Islet precursor cell (in vitro differentiated cells): ENCODE measurements at regions not wholly inside any gene's neighbourhood (a gene's known extent, or its start where the extent isn't known, plus 50 kb on each side); places are given as distances from the start of the nearest gene placed in this dataset.
A peak's percentile ranks its signal among the peaks of the same experiment; 100 is the strongest.

Experiments
- DNase-seq: peaks from one replicate; pipeline ENCODE4 v3.0.0-alpha.2; 2018

DNA sequence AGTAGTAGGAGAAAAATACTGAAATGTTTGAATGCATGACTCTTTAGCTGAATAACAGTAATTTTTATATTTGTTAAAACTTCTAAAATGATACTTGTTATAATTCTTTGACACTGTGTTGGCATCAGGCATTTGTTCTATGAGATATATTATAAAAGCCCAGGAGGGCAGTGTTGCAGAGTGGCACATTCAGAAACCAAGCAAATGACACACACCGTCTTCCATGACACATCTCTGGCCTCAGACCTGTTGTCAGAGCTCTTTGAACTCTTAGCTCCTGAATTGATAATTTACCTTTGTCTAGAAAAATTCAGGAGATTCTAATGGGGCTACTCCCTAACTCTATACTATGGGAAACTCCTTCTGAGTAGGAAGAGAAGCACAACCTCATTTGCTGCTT is 62.4 kb upstream of the MDFIC start:
- no peak for DNase-seq

DNA sequence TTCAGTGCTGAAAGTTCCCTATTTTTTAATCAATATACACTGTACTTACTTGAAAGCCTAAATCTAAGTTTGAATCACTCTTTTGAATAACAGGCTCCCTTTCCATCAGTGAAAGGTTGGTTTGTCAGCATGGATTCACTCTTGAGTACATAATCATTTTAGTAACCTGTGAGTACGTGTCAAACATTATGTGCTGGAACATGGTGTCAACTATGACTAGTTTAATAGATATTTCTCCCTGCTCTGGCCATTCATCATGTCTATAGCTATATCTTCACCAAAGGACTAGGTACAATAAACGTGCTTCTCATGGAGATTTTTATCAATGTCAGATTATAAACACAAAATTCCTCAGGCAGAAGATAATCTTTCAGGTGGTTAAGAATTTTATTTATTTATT is 61.7 kb upstream of the MDFIC start:
- no peak for DNase-seq

DNA sequence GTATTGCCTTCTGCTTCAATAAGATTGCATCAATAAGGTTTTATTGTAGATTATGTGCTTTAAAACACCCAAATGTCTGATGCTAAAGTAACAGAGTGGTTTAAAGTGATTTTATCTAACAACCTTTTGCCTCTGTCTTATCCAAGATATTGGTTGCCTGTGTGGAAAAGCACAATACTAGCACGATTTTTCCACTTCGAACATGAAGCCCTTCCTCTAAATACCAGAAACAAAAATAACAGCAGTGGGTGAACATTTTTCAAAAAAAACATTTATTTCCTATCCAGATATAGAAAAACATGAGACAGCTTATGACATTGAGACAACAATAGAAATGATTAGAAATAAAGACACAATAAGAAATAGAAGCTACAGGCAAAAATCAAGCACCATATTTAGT is 59.5 kb upstream of the MDFIC start:
- no peak for DNase-seq

DNA sequence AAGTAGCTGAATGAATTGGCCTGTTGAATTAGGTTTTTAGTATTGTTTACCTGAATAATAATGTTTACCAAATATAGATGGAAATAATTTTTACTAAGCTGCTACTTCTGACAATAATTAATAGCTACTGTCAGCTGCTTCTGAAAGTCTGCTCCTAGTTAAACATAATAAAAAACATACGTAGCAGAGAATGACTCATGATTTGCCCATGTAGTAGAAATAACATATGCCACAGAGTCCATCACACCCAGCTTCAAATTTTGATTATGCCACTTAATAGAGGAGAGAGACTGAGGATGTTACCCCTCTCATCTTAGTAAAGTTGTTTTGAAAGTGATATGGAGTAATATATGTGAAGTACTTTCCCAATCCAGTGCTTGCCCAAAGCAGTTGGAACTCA is 57.6 kb upstream of the MDFIC start:
- no peak for DNase-seq

DNA sequence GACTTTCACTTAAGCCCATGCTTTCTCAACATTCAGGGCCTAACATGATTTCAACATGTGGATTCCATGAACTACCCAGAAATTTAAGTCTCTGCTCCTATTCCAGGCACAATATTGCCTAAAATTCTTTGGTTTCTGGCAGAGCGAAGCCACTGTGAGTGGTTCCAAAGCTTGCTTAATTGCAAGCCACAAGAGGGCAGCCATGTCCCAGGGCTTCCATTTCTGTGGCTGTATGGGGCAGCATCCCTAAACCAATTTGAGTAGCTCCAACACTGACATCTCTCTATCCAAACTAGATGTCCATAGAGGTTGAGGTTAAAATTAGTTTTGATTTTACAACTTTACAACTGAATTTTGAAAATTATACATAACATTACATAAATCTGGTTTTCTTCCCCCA is 56.3 kb upstream of the MDFIC start:
- peak; percentile 77 for DNase-seq
